Panc1 (cell line): ENCODE measurements at regions not wholly inside any gene's neighbourhood (a gene's known extent, or its start where the extent isn't known, plus 50 kb on each side); places are given as distances from the start of the nearest gene placed in this dataset.

Experiments
- CTCF ChIP-seq: fragments of 450-650 bp; IDR thresholded peaks from 2 replicates; pipeline ENCODE4 v1.5.1; 2017; ENCODE audit warnings: mild to moderate bottlenecking
- POLR2AphosphoS5 ChIP-seq: IDR thresholded peaks from 2 replicates; pipeline ENCODE4 v1.6.1; 2012; ENCODE audit warnings: mild to moderate bottlenecking, low read depth, low read length, moderate library complexity
- SIN3A ChIP-seq: IDR thresholded peaks from 2 replicates; pipeline ENCODE4 v1.6.1; 2012; ENCODE audit warnings: low read depth, mild to moderate bottlenecking, low read length, moderate library complexity, borderline replicate concordance; ENCODE audit not compliant: insufficient read depth

- TF ChIP-seq CTCF (no peak), SIN3A (no peak), POLR2AphosphoS5 (no peak)
These were observed 209.5 kb upstream of the AFF2 start for GRCh38 chrX:148290931-148291330.
